Stimulated activated CD4-positive, alpha-beta T cell treated with anti-CD3 and anti-CD28 coated beads, Interleukin-1b, Interleukin-23, amount 100 ng/mL, for 24 hours (primary cell): ENCODE measurements at regions not wholly inside any gene's neighbourhood (a gene's known extent, or its start where the extent isn't known, plus 50 kb on each side); places are given as distances from the start of the nearest gene placed in this dataset.

Source experiments
- DNase-seq, 4 experiments: peaks; one replicate each; pipeline ENCODE4 v3.0.0-alpha.2; 2020; ENCODE audit warnings: low read depth in 4 of 4, low spot score in 1 of 4

DNA sequence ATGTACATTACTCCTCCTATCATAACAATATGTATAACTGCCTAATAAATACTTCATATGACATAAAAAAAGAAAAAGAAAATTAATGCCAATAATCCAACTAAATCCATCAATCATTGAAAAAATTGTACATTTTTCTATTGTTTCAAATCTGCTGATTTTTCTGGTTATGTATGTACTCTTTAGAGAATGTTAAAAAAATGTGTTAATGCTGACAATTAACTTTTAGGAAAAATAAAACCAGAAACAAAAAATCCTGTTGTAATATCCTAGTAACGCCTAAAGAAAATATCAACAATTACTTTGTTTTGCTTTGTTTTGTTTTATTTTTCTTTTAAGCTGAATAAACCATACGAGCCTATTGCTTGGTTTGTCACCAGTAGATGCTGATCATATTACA, 213.9 kb upstream of the USP25 start:
- DNase-seq, result no peak

DNA sequence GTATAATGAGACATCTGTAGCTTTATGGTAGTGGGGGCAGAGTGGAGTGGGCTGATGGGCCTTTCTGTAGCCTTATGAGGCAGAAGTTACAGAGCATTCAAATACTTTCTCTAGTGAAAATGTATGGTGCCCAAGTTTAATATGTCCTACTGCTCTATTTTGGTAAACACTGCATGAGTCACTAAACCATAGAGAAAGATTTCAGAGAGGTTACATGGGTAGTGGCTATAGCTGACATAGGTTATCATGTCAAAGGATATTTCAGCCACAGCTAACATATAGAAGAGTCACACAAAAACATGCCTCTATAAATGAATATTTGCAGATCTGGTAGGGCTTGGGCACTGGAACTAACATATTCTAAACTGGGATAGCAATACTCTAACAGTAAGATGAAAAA, 212.4 kb upstream of the USP25 start:
- DNase-seq, result no peak

DNA sequence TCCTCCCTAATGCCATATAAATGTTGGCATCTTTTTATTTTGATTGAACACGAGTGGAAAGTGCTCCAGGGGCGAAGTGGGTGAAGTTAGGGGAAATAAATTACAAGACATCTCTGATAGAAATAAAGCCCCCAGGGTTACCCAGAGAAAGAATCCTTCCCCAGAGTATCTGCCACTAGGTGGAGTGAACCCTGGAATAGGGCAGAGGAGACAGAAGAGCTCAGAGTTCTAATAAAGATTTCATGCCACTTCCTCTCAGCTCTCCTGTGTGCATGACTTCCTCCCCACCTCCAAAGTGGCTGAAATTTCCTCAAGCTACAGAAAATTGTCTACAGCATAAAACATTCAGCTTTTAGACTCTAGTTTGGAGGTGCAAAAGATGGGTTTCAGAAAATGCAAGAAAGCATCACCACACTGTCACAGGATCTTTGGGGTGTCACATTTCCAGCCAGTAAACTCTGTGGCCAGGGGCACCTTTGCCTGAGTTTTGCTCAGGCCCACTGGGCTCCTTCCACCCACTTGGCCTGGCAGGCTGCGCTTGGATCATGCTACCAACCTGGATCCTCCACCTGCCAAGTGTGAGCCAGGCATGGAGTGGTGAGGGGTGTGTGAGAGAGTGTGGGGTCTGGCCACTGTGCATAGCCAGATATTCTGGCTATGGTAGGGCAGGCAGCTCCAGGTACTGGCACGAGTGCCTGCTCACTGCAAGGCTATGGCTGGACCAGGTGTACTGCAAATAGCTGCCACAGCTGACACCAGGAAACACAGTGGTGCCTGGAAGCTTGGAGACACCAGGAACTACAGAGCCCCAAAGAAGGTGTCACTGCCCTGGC, 208.8 kb upstream of the USP25 start:
- no peak for DNase-seq

DNA sequence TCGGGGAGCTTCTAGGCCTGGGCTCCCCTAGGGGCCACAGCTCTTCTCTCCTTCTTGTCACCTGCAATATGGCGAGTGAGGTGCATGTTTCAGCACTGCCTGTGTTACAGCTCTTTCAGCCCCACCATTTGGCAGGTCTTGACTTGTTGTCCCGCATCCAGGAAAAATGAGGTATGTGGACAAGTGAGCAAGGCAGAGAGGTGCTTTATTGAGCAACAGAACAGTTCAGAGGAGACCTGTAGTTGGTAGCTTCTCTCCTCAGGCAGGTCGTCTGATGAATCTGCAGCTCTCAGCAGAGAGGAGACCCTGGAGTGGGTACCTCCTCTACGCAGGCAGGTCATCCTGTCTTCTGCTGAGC, 208.2 kb upstream of the USP25 start:
- no peak for DNase-seq

DNA sequence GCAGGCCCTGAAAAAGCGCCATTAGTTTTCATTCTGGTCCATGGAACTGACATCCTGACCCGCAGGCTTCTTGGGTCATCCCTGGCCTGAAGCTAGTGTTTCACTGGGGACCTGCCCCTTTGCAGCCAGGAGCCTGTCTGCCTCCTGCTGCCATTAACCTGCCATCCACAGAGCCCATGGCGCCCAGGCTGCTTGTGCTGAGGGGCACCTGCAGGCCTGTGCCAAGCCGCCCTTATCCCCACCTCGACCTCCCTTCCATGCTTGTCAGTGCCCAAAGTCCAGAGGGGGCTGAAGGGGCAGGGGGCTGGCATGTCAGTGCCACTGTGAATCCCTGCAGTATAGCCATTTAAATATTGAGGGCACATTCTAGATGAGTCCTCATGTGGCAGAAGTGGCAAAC, 207.6 kb upstream of the USP25 start:
- no peak for DNase-seq

DNA sequence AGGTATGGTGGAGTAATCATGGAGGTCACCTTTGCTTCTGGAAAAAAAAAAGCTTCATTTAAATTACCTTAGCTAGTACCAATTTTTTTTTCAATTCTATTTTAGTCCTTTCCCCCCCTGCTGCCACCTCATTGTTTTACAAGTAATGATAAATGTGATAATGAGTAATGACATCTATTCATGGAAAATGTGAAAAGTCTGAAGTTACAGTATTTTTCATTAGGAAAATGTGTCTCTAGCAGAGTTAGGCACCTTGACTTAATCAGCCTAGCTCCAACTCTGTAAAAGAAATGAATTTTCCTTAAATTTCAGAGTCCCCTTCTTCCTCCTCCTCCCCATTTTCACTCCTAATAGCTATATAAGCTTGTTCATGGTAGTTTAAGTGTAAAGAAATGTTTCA, 204.9 kb upstream of the USP25 start:
- DNase-seq, result no peak

DNA sequence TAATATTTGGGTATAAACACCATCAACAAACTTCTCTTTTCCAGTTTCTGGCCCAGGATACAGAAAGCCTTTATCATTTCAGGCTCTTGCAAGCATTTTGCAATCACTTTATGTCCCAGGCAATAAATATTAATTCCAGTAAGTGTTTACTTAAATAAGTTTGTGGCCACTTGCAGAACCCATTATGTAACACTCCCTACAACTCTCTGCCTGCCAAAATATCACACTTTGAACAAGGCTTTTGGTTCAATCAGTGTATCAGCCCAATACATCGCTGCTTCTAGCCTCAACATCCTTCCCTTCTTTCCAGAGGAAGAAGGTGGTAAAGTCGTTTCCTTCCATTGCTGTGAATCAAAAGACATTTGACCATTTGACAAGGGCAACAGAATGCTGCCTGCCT, 203.0 kb upstream of the USP25 start:
- no peak for DNase-seq

DNA sequence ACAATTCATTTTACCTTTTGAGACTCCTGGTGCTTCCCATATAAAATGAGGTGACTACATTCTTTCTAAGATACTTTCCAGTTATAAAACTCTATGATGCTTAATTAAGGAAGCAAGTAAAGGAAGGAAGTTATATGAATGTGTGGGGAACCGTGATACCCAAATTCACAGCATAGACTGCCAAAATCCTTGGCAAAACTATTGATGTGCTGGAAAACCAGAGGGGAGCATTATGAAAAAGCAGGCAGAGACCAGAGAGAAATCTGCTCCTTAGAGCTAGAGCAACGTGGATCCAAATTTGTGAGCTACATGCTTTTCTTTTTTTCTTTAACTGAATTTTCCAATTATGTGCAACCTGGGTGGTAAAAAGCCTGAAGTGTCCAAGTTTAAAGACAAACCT, 201.4 kb upstream of the USP25 start:
- DNase-seq, result no peak

DNA sequence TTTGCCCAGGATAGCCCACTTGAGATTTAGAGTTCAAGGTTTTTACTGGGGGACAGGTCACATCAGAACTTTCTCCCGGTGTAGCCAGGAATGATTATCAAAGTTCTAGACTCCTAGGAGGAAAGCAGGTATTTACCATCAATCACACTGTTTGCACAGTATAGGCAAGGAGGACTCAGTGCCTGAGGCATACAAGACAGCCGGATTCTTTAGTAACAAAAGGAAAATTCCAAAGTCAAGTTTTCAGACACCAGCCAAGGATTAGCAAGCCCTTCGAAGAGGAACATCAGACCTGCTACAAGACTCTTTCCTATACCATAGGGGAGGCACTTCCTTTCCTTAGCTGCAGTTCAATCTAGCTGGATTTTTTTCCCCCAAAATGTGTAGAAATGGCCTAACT, 197.8 kb upstream of the USP25 start:
- DNase-seq, result no peak

DNA sequence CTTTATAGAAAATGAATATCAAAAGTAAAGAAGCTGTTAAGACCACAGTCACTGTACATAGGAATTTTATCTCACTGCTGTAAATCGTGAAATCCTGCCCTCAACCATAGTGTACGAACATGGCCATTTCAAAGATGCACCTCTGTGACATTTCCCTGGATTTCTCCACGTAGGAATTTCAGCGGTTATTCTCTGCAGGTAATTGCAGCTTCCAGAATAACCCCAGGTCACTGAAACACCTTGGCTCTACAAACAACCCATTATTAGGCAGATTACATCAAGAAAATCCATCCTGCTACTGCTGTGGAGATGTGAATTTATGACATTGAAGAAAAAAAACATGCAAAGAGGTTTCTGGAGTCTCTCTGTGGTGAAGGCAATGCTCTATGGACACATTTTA, 196.2 kb upstream of the USP25 start:
- DNase-seq, result no peak

DNA sequence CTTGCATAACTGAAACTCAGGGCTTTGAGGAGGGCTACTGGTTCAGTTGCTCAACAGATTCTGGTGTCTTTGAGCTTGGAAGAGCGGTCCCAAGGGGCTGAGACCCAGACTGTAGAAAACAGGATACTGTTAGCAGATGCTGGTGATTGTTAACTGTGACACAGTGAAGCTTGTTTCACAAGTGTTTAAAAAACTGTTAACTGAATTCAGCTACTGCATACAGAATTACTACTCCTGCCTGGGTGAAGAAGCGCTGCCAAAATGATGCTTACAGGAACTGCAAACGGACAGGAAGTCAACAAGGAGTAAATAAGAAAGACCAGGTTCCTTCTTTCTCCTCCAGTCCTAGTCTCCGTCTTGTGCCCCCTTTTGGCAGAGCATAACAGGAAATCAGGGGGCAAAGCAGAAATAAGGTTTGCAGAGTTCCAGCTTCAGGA, 195.3 kb upstream of the USP25 start:
- no peak for DNase-seq

DNA sequence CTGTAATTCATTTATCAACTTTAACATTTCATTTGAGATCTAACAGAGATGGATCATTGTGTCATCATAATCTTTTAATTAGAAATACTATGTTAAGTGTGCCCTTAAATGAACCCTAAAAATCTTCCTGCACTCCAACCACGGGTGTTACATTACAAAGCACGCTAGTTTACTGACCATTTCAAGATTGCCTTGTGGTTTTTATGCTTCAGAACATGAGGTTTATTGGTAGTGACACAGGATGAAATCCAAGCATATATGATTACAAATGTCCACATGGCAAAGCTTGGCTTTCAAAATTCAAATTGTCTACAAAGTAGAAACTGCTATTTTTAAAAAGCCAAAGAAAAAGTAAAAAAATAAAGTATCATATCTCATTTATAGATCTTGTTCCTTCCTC, 190.4 kb upstream of the USP25 start:
- no peak for DNase-seq

DNA sequence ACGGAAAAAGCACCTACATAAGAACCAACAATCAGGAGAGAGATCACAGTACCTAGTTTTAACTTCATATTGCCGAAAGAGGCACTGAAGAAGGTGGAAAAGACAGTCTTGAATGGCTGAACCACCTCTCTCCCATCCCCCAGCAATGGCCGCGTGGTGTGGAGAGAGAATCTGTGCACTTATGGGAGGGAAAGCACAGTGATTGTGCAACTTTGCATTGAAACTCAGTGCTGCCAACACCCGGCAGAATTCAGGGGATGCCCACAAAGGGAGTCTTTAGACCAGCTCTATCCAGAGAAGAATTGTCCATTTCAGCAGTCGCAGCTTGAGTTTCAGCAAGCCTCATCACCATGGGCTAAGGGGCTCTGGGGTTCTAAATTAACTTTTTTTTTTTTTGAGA, 186.3 kb upstream of the USP25 start:
- DNase-seq, result no peak

DNA sequence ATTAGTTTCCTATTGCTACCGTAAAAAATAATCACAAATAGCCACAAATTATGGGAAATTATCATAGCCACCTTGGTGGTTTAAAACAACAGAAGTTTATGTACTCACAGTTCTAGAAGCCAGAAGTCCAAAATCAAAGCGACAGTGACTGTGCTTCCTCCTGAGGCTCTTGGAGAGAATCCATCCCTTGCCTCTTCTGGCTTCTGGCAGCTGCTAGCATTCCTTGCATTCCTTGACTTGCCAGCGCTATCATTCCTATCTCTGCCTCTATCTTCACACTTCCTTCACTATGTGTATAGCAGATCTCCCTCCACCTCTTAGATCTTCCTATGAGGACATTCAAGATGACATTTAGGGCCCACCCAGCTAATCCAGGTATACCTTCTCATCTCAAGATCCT, 180.1 kb upstream of the USP25 start:
- DNase-seq, result no peak

DNA sequence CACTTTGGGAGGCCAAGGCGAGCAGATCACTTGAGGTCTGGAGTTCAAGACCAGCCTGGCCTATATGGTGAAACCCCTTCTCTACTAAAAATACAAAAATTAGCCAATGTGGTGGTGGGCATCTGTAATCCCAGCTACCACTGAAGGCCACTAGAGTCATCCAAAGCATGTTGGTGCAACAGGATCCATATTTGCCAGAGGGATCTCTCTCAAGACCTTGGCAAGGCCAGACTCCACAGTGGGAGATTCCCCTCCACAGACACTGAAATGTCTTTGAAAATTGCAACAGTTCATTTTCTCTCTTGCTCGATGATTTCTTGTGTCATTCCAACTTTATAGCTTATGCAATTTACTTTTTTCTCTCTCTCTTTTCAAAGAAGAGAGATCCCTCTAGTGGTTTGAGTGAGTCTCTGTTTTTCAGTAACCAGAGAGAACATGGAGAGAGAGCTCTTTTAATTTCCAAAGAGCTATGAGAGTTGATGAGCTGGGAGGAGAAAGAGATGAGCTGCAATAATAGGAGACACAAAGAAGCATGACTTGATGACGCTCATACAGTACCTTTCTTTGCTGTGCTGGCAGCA, 176.8 kb upstream of the USP25 start:
- no peak for DNase-seq

DNA sequence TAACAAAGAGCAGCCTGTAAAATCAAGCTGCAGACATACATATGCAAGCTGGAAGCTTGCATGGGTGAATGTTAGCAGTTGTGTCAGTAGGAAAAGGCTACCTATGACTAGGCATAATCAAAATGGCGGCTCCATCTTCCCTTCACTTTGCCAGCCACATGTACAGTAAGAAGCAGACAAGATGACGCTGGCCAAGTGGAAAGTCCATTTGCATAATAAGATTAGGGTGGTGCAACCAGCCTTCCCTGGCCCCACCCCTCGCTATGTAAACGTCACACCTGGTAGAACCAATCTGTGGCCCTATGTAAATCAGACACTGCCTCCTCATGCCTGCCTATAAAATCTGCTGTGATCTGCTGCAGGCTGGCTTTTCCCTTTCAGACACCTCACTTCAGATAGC, 171.9 kb upstream of the USP25 start:
- DNase-seq, result no peak

DNA sequence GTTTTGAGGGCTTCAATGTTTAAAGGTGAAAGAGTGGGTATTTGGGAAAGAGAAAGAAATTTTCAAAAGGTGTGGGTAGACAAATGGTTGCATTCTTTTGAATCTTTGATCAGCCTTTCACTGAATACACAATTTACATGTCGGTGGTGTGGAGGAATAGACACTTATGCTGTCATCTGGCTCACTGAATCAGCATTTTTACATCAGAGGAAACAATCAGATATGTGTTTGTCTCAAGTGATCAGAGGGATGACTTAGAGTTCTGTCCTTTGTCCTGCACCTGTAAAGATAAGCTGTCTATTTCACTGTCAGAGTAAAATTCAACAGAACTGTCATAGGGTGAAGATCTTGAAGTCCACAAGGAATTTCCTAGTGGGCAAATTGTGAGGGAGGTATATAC, 170.9 kb upstream of the USP25 start:
- no peak for DNase-seq

DNA sequence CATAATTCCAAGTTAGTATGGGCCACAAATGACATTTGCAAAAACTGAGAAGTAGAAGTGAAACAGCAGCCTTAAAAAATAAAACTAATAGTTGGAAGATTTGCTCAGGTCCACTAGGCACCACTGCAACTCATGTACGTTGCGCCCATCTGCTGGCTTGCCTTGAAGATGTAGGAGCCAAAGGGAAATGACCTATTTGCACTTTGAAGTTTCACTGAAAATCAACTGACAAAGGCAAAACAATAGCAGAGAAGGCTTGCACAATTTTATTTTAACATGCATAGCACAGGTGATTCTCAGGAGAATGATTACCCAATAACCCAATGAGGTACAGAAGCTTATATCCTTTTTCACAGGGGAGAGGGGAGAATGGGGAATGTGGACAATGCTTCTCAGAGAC, 170.1 kb upstream of the USP25 start:
- DNase-seq, result no peak

DNA sequence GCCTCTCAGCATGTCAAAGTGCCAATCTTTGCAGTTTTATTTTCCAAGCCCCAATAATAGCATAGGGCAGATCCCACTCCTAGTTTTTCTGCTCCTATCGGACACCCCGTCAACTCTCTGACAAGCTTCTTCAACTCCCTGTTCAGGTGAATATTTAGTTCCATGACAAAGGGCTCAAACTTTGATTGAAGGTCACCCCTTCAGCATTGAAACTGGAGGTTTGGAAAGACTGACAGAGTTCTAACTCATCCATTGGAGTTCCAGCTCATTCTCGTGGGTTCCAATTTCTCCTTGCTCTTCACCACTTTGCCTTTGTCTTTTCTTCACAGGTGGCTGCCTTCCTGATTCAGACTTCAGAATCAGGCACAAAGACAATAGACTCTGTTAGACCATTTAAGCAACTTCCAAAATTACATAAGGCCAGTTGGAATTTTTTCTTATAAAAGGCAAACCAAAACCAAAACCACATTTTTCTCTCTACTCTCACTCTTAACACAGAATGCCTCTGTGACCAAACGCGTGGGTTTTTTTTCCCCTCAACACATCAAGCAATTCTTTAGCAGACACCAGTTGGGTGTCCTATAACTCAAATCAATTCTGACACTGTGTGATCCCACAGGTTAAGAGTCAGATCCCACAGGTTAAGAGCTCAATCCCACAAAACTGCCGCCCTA, 169.3 kb upstream of the USP25 start:
- peak in 1 of 4 experiments; percentile 0 for DNase-seq

DNA sequence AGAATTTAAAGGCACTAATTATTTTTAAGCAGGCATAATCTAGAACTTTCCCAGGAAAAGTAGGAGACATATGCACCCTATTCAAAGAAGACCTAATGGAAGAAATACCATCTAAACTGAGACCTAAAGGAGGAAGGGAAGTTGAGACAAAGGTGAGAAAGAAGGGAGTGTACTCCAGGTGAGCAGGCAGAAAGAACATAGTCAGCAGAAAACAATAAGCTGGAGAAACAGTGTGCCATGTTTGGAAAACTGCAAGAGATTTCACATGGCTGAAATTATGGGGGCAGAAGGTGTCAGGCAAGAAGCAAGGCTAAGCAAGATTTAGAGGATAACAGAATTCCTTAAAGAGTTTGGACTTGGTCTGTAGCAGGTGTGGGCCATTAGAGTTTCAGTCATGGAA, 167.0 kb upstream of the USP25 start:
- no peak for DNase-seq

DNA sequence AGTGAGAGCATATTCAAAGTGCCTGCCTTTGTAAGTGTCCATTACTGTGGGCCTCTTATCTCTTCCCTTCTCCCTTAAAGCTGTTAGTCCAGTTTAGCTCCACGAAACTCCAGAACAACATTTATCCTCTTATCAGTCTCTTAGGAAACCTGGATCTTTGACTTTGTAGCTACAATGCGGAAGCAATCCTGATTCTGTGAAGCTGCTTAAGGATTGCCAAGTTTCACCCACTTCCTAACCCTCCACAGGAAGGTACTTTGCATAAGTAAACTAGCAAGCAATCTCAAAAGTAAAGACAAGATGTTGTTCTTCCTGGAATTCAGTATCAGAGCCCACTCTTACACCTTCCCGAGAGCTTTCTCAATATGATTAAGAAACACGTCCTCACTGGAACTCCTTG, 164.9 kb upstream of the USP25 start:
- DNase-seq, result no peak

DNA sequence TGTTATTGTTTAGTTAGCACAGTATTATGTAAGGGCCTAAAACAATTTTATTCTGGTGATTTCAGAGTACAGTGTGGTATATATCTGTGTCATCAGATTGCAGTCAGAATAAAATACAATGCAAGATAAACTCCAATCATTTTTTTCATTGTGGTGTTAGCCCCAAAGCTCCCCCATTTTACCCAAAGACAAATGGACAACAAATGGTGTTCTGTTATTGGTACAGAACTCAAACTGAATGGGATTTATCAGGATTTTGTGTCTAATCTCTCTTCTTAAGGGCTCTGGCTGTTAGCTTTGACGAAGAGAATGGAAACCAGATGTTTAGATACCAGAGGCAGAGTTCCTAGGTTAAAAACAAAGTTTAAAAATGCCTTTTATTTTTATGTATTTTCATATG, 163.1 kb upstream of the USP25 start:
- no peak for DNase-seq

DNA sequence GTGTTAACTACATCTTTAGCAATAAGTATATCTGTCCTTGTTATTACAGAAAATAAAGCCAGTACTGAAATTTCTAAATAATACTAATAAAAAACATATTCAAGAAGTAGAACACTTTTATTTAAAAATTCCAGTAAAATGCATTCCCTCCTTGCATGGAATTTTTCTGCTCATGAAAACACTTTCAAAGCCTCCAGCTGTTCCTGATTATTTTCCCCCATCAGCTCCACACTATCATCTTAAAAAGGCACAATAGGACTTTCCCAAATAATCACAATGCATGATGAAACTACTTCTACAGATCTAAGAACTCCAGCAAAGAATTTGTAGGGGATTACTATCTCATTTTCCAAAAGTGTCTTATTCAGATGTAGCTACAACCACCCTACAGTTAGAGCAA, 162.6 kb upstream of the USP25 start:
- DNase-seq, result no peak
